NB4 (cell line): ENCODE measurements at regions not wholly inside any gene's neighbourhood (a gene's known extent, or its start where the extent isn't known, plus 50 kb on each side); places are given as distances from the start of the nearest gene placed in this dataset.
"Not testable (repeated sequence)": the region's sequence is repeated elsewhere in the genome, so short reads cannot be mapped to it uniquely, and the experiment has no call there.

ENCODE experiments used
- MAX ChIP-seq: IDR thresholded peaks from 2 replicates; pipeline ENCODE4 v1.6.1; 2011; ENCODE audit warnings: low read depth, low read length
- MYC ChIP-seq: IDR thresholded peaks from 2 replicates; pipeline ENCODE4 v1.6.1; 2011; ENCODE audit warnings: low read depth, low read length
- POLR2A ChIP-seq: IDR thresholded peaks from 2 replicates; pipeline ENCODE4 v1.6.1; 2011; ENCODE audit warnings: mild to moderate bottlenecking; ENCODE audit not compliant: insufficient read length; ENCODE audit errors: extremely low read depth
- TF ChIP-seq, protein P1 (sequence below): IDR thresholded peaks from one replicate; pipeline ENCODE4 v1.5.1; 2012; ENCODE audit warnings: low read depth, low read length

DNA sequence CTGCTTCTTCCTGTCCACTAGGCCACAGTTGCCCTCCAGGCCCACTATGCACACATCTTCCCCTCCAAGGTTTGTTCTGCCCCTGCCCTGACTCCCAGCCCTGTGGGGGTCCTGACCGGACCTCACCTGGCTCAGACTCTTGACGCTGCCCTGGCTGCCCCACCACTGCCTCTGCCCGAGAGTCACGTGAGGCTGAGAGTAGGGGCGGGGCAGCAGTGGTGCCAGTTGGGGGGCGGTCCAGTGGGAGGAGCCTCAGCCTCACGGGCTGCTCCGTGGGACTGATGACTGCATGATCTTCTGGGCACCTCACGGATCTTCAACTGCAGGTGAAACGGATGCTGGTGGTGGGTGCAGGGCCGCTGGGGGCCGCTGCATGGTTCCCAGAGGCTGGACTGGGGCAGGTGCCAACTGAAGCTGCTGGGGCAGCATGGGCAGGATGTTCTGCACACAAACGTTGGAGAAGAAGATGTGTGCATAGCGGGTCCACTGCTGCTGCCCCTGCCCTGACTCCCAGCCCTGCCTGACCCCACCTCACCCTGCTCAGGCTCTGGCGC is 77.6 kb downstream of the HHIPL2 start:
- TF ChIP-seq, protein P1, sequence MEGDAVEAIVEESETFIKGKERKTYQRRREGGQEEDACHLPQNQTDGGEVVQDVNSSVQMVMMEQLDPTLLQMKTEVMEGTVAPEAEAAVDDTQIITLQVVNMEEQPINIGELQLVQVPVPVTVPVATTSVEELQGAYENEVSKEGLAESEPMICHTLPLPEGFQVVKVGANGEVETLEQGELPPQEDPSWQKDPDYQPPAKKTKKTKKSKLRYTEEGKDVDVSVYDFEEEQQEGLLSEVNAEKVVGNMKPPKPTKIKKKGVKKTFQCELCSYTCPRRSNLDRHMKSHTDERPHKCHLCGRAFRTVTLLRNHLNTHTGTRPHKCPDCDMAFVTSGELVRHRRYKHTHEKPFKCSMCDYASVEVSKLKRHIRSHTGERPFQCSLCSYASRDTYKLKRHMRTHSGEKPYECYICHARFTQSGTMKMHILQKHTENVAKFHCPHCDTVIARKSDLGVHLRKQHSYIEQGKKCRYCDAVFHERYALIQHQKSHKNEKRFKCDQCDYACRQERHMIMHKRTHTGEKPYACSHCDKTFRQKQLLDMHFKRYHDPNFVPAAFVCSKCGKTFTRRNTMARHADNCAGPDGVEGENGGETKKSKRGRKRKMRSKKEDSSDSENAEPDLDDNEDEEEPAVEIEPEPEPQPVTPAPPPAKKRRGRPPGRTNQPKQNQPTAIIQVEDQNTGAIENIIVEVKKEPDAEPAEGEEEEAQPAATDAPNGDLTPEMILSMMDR: not testable (repeated sequence)
- not testable (repeated sequence) for TF ChIP-seq POLR2A, MYC, MAX
